ENCODE measurements at regions not wholly inside any gene's neighbourhood (a gene's known extent, or its start where the extent isn't known, plus 50 kb on each side); places are given as distances from the start of the nearest gene placed in this dataset.

- no peak overlapping the region for H3K4me3 ChIP-seq (ENCODE audit: low read depth, low read length)
- in situ Hi-C loops (cut with HindIII; ENCODE audit: low sequenced_read_pairs) = no loop called here
- TF ChIP-seq CTCF (IDR thresholded peaks at IDR 0.05; ENCODE audit: low read depth, low read length) = no peak
- no peak for DNase-seq (ENCODE audit: low read depth, low spot score)
These were observed 713.4 kb downstream of the EFNA5 start for GRCh38 chr5:106957336-106957735.

DNA sequence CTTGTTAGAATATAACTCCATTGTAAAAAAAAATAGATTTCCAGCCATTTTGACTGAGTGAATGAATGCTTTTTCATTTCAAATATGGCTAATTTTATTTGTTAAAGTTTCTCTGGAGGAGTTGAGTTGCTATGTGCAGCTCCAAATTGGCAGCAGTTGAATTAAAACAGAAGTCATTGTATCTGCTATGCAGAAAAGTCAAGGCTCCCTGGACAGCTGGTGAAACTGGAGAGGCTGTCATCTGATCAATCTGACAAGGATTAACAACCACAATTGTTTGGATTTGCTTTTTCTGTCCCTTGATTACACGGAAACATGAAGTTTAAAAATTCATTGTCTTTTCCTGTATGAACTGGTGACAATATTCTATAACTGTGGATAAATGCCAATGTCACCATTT lies 713.9 kb downstream of the EFNA5 start:
- TF ChIP-seq CTCF (IDR thresholded peaks at IDR 0.05; ENCODE audit: low read depth, low read length) = no peak
- no peak overlapping the region for H3K4me3 ChIP-seq (ENCODE audit: low read depth, low read length)
- DNase-seq (ENCODE audit: low read depth, low spot score) = no peak
- in situ Hi-C loops (cut with HindIII; ENCODE audit: low sequenced_read_pairs) = no loop called here

DNA sequence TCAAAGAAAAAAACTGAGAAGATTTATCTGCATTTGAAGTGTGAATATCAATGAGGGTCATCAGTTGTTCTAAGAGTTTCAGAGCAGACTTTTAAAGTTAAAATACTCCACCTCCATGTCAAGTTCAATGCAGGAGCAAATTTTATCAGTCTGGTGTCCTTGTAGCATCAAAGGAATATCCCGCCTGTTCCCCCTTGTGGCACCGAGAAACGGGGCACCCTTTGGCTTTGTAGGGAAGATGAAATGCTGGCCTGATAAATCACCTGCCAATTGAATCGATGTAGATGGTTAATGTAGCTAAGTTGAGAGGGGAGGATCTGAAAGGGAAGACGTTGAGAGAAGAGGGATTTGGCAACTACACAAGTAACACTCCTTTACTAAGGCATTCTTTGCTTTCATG lies 714.5 kb downstream of the EFNA5 start:
- no peak for DNase-seq (ENCODE audit: low read depth, low spot score)
- no peak overlapping the region for H3K4me3 ChIP-seq (ENCODE audit: low read depth, low read length)
- TF ChIP-seq CTCF (IDR thresholded peaks at IDR 0.05; ENCODE audit: low read depth, low read length) = peak; percentile 3
- in situ Hi-C loops (cut with HindIII; ENCODE audit: low sequenced_read_pairs) = no loop called here

DNA sequence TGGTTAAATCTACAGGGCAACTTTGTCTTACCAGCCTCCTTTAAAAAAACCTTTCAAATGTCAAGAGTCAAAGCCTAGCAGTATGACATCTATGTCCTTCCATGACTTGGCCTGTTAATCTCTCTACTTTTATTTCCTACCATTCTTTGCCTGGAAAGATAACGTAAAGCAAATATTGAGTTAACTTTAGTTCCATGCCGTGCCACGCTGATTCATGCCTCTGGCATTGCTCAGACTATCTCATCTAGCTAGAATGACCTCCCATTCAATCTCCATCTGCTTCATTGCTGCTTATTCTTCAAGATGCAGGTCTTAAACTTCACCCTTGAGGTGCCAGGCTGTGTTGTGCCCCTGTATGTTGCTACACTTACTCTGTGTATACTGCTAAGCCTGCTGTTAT lies 729.8 kb downstream of the EFNA5 start:
- TF ChIP-seq CTCF (IDR thresholded peaks at IDR 0.05; ENCODE audit: low read depth, low read length) = no peak
- in situ Hi-C loops (cut with HindIII; ENCODE audit: low sequenced_read_pairs) = no loop called here
- no peak overlapping the region for H3K4me3 ChIP-seq (ENCODE audit: low read depth, low read length)
- no peak for DNase-seq (ENCODE audit: low read depth, low spot score)

- H3K4me3 ChIP-seq (ENCODE audit: low read depth, low read length) = no peak overlapping the region
- in situ Hi-C loops (cut with HindIII; ENCODE audit: low sequenced_read_pairs) = no loop called here
- DNase-seq (ENCODE audit: low read depth, low spot score) = peak; percentile 3
- TF ChIP-seq CTCF (IDR thresholded peaks at IDR 0.05; ENCODE audit: low read depth, low read length) = no peak
These were observed 730.4 kb downstream of the EFNA5 start for GRCh38 chr5:106940301-106940846.

DNA sequence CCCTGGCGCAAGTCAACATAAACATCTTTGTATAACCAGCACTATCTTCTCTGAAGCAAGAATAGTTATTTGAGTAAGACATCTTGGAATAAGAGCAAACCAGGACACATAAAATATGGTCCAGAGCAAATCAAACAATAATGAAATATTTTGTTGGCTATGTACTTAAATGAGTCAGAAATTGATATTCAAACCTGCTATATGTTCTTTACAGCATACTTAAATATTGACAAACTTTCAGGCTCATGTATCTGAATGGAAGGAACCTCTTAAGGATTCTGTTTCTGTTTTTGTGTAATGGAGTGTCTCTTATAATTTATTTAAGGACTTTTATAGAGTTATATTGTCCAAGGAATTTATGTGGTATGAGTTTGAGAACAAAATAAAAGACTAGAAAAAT lies 747.3 kb downstream of the EFNA5 start:
- DNase-seq (ENCODE audit: low read depth, low spot score) = no peak
- no peak overlapping the region for H3K4me3 ChIP-seq (ENCODE audit: low read depth, low read length)
- no peak for TF ChIP-seq CTCF (IDR thresholded peaks at IDR 0.05; ENCODE audit: low read depth, low read length)
- in situ Hi-C loops (cut with HindIII; ENCODE audit: low sequenced_read_pairs) = no loop called here

DNA sequence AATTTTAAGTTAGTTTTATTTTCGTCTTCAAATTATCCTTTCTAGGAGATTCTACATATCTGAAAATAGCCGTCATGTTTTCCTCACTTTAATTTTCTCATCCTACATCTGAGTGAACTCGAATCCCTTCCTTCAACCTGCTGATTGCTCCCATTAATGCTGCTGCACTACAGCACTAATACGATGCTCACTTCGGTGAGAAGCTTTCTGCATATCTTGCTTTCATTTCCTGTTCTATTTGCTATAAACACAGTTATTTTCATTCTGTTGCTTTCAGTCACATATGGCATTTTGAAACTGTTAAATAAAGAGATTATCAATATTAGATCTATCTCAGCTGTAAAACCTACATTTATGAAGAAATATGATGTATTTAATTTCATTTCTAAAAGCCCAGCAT lies 749.2 kb downstream of the EFNA5 start:
- DNase-seq (ENCODE audit: low read depth, low spot score) = no peak
- in situ Hi-C loops (cut with HindIII; ENCODE audit: low sequenced_read_pairs) = no loop called here
- H3K4me3 ChIP-seq (ENCODE audit: low read depth, low read length) = no peak overlapping the region
- TF ChIP-seq CTCF (IDR thresholded peaks at IDR 0.05; ENCODE audit: low read depth, low read length) = no peak
